Vagina (tissue), 2 donors: ENCODE measurements at regions not wholly inside any gene's neighbourhood (a gene's known extent, or its start where the extent isn't known, plus 50 kb on each side); places are given as distances from the start of the nearest gene placed in this dataset.

Source experiments
- DNase-seq, 2 donors: peaks; one replicate each; pipeline ENCODE4 v3.0.0-alpha.2; 2017; ENCODE audit errors: extremely low spot score in 2 of 2
- H3K27ac ChIP-seq: fragments of 200-600 bp; sonication (generic); one replicate; pipeline ENCODE4 v1.5.1; 2019
- H3K27me3 ChIP-seq: fragments of 200-600 bp; sonication (generic); one replicate; pipeline ENCODE4 v1.5.1; 2019
- H3K36me3 ChIP-seq, 2 donors: fragments of 200-600 bp; sonication (generic); one replicate each; pipeline ENCODE4 v1.5.1; 2017 to 2019
- H3K4me1 ChIP-seq: fragments of 200-600 bp; sonication (generic); one replicate; pipeline ENCODE4 v1.5.1; 2019
- H3K4me3 ChIP-seq, 2 donors: fragments of 200-600 bp; sonication (generic); 1 replicate in 1 of 2; 2 replicates in 1 of 2; pipeline ENCODE4 v1.5.1; 2016 to 2019
- H3K9me3 ChIP-seq: fragments of 200-600 bp; sonication (generic); one replicate; pipeline ENCODE4 v1.5.1; 2019
- CTCF ChIP-seq, 3 experiments: fragments of 450-650 bp in 2 of 3; fragments of 200-600 bp in 1 of 3; sonication (generic) in 1 of 3; IDR thresholded peaks; one replicate each; pipeline ENCODE4 v1.5.1; 2017 to 2019; ENCODE audit warnings: antibody characterized with exemption in 3 of 3, mild to moderate bottlenecking in 2 of 3, moderate library complexity in 2 of 3
- POLR2A ChIP-seq, 2 donors: fragments of 450-650 bp; IDR thresholded peaks; one replicate each; pipeline ENCODE4 v1.6.1; 2017; ENCODE audit warnings: antibody characterized with exemption in 2 of 2, mild to moderate bottlenecking in 2 of 2, moderate library complexity in 2 of 2
- POLR2AphosphoS5 ChIP-seq, 2 donors: sonication (generic); formaldehyde crosslinking; IDR thresholded peaks; one replicate each; pipeline ENCODE4 v1.9.0; 2017; ENCODE audit warnings: antibody characterized with exemption in 2 of 2, mild to moderate bottlenecking in 2 of 2, low read depth in 1 of 2; ENCODE audit not compliant: insufficient read depth in 1 of 2
- intact Hi-C: fragments of 100-400 bp; cut with DNase I; formaldehyde crosslinking; loops from one replicate; pipeline ENCODE4 v1.15.1; 2023

GRCh38 chr12:30399859-30400258 lies 295.8 kb downstream of the IPO8 start:
- H3K27me3 ChIP-seq, result no peaks in the 10 kb centered on the region
- DNase-seq, result no peak
- H3K36me3 ChIP-seq, result no peaks in the 10 kb centered on the region
- H3K4me3 ChIP-seq, result no peak overlapping the region
- intact Hi-C loops, result no loop called here
- no peaks in the 10 kb centered on the region for H3K9me3 ChIP-seq
- H3K4me1 ChIP-seq, result no peaks in the 10 kb centered on the region
- no peak overlapping the region for H3K27ac ChIP-seq
- TF ChIP-seq POLR2A (IDR thresholded peaks at IDR 0.05), result no peak
- TF ChIP-seq CTCF (IDR thresholded peaks at IDR 0.05), result no peak
- no peak for TF ChIP-seq POLR2AphosphoS5 (IDR thresholded peaks at IDR 0.05; ENCODE audit: insufficient read depth in 1 of 2, low read depth in 1 of 2)

GRCh38 chr12:30396576-30396975 lies 299.1 kb downstream of the IPO8 start:
- Histone ChIP-seq H3K9me3 (no peaks in the 10 kb centered on the region), H3K27ac (no peak overlapping the region), H3K36me3 (no peaks in the 10 kb centered on the region), H3K4me3 (no peak overlapping the region), H3K27me3 (no peaks in the 10 kb centered on the region), H3K4me1 (no peaks in the 10 kb centered on the region)
- intact Hi-C loops, result no loop called here
- DNase-seq, result no peak
- TF ChIP-seq POLR2A (IDR thresholded peaks at IDR 0.05) (no peak), CTCF (IDR thresholded peaks at IDR 0.05) (no peak)

- H3K9me3 ChIP-seq, result no peaks in the 10 kb centered on the region
- TF ChIP-seq CTCF (IDR thresholded peaks at IDR 0.05) (no peak), POLR2A (IDR thresholded peaks at IDR 0.05) (no peak), POLR2AphosphoS5 (IDR thresholded peaks at IDR 0.05; ENCODE audit: insufficient read depth in 1 of 2, low read depth in 1 of 2) (no peak)
- no peak overlapping the region for H3K4me3 ChIP-seq
- no peaks in the 10 kb centered on the region for H3K27me3 ChIP-seq
- no peak overlapping the region for H3K27ac ChIP-seq
- intact Hi-C loops, result no loop called here
- DNase-seq, result no peak
- no peaks in the 10 kb centered on the region for H3K4me1 ChIP-seq
- no peaks in the 10 kb centered on the region for H3K36me3 ChIP-seq
These were observed 300.5 kb downstream of the IPO8 start for GRCh38 chr12:30395190-30395589.

- intact Hi-C loops, result no loop called here
- Histone ChIP-seq H3K4me3 (no peak overlapping the region), H3K9me3 (no peaks in the 10 kb centered on the region), H3K4me1 (no peaks in the 10 kb centered on the region), H3K27ac (no peak overlapping the region), H3K27me3 (no peaks in the 10 kb centered on the region), H3K36me3 (no peaks in the 10 kb centered on the region)
- no peak for DNase-seq
- no peak for TF ChIP-seq CTCF (IDR thresholded peaks at IDR 0.05)
- no peak for TF ChIP-seq POLR2A (IDR thresholded peaks at IDR 0.05)
These were observed 303.8 kb downstream of the IPO8 start for GRCh38 chr12:30391766-30392366.

GRCh38 chr12:30385706-30386105 lies 310.0 kb downstream of the IPO8 start:
- Histone ChIP-seq H3K27ac (no peak overlapping the region), H3K4me1 (no peaks in the 10 kb centered on the region), H3K27me3 (no peaks in the 10 kb centered on the region), H3K4me3 (no peak overlapping the region), H3K9me3 (no peaks in the 10 kb centered on the region), H3K36me3 (no peaks in the 10 kb centered on the region)
- TF ChIP-seq CTCF (IDR thresholded peaks at IDR 0.05) (no peak), POLR2A (IDR thresholded peaks at IDR 0.05) (no peak), POLR2AphosphoS5 (IDR thresholded peaks at IDR 0.05; ENCODE audit: insufficient read depth in 1 of 2, low read depth in 1 of 2) (no peak)
- DNase-seq, result no peak
- intact Hi-C loops, result no loop called here
